Hindlimb muscle (tissue), 1 donor: ENCODE measurements at regions not wholly inside any gene's neighbourhood (a gene's known extent, or its start where the extent isn't known, plus 50 kb on each side); places are given as distances from the start of the nearest gene placed in this dataset.
A peak's percentile ranks its signal among the peaks of the same experiment; 100 is the strongest.
"Not testable (repeated sequence)": the region's sequence is repeated elsewhere in the genome, so short reads cannot be mapped to it uniquely, and the experiment has no call there.

Experiments
- DNase-seq: peaks from one replicate; pipeline ENCODE4 v3.0.0-alpha.2; 2013

DNA sequence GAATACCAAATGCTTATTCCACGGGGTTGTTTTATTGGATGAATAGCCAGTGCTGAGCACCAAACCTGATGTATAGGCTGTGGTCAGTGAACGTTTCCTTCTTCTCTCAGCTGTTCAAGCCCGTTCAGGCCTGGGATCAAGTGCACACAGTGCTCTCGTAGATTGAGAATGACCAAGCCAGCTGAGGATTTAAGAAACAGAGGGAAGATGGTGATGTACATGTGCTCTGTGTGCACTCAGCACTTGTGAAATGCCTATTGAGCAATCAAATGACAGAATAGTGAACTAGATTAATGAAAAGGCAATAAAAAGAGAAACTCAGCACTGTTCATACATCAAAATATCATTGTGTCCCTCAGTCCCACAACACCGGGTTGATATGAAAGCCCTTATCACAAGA lies 302.5 kb downstream of the BMPER start:
- no peak for DNase-seq

DNA sequence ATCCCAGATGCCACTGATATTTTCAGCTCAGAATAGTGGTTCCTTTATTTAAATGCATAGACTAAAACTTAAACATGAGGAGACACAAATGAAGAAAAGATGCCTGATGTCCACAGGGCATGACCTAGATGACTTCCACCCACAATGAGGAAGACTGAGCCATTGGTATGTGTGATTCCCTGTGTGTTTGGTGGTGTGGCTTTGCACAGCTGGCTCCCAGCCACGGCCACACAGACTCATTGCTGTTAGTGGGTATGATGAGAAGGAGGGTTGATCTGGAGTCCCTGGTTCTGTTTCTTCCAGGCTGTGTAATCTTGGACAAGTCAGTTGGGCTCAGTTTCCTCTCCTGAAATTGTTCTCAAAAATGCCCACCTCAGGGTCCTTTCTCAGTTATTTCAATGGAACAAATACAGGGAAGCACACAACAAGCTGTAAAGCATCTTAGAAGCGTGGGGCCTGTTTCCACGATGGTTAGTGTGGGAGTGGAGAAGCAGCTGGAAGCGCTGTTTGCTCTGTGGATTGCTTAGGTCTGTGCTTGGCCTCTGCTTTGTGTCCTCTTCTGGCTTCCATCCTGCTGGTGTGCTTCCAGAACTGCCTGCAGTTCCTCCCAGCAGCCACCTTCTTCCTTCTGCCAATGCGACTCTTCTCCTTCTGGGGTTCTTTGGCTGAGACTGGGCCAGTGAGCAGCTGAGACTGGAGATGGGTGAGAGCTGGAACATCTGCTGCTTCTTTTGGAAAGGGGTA lies 303.7 kb downstream of the BMPER start:
- peak; percentile 32 for DNase-seq

DNA sequence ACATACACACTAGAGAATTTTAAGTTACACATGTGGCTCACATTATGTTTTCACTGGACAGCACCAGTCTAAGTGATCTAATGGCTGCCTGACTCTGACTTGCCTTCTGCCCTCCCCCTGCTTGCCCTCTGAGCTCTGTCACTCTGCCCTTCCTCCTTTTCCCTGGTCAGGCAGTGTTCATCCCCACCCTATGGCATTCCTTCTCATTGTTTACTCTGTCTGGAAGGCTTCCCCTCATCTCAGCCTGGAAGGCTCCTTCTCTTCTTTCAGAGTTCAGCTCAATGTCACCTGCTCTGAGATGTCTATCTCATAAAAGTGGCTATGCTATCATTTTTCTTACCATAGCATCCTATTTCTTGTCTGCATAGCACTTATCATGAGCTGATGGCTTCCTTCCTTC lies 305.7 kb downstream of the BMPER start:
- DNase-seq, result no peak

DNA sequence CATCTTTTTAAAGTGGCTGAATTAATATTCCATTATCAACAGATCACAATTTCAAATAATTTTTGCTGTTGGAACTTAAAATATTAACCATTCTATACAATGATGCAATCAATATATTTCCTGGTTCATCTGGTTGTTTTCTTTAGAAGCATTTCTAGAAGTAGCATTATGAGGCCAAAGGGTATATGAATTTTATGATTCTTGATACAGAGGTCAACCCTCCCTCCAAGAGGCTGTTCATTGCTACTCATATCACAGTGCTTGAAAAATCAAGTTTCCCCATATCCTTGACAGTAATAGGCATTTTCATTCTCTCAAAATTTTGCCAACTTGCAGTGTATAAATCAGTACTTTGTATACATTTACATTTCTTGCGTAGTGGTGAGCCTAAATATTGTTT lies 312.6 kb downstream of the BMPER start:
- DNase-seq, result no peak

DNA sequence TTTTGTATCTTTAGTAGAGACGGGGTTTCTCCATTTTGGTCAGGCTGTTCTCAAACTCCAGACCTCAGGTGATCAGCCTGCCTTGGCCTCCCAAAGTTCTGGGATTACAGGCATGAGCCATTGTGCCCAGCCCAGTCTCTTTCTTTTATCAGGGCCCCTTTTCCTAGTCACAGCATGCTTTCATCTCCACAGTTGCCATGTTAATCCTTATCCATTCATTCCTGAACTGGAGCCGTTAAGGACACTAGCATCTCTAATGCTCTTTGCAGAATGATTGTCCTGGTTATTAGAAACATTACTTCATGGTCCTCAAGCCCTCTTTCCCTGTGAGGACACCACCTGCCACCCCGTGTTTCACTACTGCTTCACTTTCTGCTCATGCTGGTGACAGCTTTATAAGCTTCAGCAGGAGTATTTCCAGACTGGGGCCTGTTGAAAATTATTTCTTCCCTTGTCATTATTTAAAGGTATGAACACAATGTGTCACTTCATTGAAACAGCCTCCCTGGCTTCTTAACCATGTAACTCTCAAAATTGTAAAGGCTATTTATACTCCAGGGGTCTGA lies 313.9 kb downstream of the BMPER start:
- DNase-seq, result no peak

DNA sequence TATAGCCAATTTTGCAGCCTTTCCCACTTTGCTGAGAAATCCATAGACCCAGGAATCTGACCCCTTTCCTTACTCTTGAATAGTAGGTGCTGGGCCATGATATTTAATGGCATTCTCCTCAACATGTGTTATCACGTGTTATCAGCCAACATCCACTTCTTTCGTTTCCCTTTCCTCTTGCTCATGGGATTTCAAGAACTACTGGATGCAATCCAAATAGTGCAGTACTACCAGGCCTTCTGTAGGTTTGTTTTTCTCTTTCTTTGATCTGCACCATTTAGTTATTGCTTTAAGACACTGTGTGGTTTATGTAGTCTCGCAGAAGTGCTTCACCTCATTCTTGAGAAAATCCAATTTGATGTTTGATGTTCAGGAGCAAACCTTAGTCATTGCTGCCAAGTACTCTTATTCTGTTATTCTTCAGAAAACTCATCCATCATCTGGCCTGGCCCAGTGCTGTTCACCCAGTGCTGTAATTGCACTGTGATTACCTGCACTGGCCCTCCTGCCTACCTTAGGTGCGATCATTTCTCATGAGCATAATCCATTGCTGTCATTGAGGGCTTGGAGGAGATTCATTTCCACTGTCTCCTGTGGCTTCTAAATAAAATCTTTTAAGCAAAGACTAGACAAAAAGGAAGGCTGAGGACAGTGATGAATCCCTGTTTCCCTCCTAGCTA lies 315.3 kb downstream of the BMPER start:
- DNase-seq, result no peak

DNA sequence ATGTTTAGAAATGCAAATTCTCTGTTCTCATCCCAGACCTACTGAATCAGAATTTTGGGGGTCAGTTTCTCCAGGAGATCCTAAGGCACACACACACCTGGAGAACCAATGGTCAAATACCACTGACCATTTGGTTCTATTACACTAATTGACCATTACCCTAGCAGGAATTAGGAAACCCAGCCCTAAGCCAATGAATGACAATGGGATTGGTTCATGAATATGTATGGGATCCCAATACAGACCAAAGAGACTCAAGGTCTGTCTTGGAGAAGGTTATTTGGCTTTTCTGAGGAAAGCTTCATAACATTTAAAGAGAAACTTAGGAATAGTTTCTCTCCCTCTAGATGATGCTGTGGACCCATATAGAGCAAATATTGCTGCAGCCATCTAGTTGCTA lies 317.0 kb downstream of the BMPER start:
- no peak for DNase-seq

DNA sequence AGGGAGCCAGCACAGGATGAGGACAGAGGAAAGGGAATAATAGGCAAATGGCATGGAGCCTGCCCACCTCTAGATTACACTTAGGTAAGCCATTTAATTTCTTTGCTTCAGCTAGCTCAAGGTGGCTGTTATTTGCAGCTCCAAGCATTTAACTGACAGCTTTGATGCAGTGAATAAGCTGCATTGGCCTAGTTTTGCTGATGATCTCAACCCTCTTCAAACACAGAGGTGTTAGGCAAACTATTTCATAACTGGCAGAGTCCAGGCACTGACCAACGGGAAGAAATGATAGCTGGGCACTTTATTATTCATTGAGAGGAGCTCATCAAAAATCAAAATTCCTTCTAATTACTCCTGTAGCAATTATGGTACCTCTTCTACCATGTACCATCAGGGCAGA lies 317.4 kb downstream of the BMPER start:
- no peak for DNase-seq

DNA sequence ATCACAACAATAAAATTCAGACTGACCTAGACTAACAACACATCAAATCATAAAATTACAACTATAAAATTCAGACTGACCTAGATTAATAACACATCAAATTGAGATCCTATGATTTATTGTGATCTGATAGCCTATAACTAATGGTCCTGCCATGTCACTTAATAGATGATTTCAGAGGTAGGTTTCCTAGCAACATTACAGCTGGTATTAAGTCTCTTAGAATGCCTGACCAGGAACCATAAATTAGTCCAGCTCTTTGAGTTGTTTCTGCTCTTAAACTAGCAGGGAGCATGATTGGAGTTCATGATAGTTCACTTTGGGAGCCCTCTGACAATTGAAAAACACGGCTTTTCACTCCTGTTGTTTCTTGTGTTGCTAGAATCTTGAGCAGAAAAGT lies 318.9 kb downstream of the BMPER start:
- no peak for DNase-seq

DNA sequence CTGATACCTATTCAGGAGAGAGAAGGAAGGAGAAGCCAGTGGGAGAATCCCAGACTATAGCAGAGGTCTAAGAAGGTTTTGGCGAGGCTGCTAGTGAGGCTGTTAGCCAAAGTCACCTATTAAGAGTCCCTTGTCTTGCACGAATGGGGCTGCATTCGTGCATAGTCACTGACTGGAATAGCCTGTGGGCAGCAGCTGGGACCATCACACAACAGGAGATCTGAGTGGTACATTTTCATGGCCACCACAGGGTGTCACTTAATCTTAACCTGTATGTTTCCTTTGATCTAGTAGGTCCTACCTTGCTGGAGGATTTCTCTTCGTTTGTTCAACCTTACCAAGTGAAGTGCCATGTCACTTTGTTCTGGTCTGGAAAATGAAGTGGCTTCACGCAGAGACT lies 319.9 kb downstream of the BMPER start:
- no peak for DNase-seq

DNA sequence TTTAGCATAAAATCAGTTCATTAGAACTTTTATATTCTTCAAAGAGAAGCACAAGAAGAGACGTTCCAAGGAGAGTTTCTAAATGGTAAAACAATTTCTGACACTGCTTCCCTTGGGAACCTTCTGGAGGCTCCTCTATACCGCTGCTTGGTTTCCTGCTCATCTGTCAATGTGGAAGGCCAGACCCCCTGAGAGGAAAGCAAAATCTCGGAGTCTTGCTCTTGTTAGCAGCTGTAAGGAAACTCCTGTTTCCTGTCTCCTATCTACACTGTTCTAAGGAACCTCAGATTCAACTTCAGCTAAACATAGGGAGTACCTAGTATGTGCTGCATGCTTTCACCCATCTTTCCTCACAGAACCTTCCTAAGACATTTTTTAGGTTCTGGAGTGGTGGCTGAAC lies 322.2 kb downstream of the BMPER start:
- DNase-seq, result no peak

DNA sequence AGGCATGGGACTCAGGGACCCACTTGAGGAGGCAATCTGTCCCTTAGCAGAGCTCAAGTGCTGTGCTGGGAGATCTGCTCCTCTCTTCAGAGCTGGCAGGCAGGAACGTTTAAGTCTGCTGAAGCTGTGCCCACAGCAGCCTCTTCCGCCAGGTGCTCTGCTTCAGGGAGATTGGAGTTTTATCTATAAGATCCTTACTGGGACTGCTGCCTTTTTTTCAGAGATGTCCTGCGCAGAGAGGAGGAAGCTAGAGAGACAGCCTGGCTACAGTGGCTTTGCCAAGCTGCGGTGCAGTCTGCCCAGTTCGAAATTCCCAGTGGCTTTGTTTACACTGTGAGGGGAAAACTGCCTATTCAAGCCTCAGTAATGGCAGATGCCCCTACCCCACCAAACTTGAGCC lies 329.8 kb downstream of the BMPER start:
- DNase-seq, result not testable (repeated sequence)

DNA sequence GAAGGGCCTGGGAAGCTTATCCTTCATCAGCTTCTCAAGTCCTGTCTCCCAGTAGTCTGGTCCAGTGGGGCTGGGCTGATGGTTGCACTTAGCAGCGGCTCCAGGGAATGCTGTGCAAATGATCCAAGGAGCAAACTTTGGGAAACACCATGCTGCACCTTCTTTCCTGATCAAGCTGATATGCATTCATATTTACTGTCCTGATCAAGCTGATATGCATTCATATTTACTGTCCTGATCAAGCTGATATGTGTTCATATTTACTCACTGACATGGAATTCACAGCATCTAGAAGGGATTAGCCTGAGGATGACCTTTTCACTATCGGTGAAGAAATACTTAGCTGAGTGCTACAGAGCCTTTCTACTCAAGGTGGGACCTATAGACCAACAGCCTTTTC lies 330.7 kb downstream of the BMPER start:
- DNase-seq, result no peak

DNA sequence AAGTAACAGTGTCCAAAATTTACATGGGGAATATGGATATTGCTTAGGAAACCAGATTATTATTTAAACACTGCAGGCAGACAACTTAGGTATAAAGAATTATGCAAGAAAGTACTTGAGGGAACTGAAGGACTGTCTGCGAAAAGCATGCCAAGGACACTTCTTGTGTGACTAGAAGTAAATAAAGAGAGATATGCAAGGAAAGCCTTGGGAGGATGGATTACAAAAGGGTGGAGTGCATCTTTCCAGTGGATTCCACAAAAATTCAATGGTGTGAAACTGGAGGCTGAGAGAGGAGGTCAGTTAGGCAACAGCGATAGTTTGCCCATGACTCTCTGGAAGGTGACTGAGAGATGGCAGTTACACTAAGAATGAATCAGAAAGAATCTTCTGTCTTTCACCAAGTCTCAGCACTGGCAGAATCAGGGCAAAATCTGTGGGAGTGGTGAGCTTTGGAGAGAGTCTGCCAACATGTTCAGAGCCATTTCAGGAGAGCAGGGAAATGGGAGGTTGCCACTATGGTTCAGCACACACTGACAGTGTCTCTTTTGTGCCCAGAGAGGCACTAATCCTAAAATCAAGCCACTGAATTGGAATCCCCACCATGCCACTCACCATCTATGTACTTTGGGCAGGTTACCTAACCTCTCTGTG lies 331.6 kb downstream of the BMPER start:
- no peak for DNase-seq

DNA sequence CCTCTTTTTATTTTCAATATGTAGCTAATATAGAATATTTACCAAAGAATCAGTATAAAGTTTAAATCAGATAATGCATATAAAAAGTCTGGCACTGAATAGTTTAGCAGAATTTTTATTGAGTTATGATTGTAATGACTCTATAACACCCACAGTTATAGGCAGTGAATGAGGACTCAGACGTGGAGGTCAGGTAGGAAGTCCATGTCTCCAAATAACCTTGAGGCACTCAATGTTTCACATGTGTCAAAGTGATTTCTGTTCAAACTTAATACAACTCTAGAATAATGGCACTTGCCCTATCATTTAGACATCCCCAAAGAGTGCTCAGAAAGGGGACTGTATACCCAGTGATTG lies 332.1 kb downstream of the BMPER start:
- no peak for DNase-seq

DNA sequence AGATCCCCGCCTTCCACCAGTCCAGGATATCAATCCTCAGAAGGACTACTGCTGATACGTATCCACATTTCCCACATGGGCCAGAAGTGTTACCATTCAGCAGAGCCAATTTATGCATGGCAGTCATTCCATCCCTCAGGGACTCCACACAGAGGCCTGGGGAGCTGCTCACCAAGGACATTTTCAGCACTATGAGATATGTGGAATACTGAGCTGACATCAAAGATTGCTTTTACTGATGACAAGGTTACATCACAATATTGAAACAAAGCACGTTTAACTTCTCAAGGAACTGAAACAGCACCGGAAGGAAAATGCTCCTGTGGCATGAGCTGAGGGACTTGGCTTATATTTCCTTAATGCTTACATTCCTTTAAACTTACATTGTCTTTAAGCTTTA lies 335.1 kb downstream of the BMPER start:
- DNase-seq, result no peak

DNA sequence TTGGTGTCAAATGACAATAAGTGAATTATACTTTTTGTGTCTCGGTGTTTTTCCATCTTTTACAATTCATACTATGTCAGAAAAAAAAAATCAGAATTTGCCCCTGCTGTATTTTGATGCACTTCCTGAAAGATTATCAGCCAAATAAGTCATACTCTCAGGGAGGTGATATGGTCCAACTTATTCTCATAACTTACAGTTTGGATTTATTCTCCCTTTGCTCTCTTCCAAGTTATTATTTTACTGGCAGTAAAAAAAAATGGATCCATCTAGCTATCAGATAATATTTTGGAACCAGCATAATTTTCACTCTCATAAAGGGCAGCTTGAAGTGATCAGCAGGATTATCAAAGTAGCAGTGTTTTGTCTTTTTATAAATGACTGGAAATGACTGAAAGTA lies 337.1 kb downstream of the BMPER start:
- DNase-seq, result no peak

DNA sequence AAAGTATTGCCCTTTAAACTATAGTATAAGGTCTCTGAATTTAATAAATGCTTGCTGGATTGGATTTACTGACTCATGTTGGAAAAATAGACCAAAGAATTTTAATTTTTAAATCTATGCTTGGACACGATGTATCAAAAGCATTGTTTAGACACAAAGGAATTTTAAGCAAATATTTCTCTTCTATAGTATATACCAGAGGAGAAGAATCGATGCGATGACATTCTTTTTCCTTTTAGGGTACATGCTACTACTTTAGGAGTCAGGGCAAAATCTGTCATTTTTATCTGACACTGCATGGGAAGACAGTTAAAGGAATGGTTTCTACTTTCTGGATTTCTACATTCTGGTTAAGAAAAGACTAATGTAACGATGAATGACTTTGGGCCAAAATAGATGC lies 339.9 kb downstream of the BMPER start:
- no peak for DNase-seq

DNA sequence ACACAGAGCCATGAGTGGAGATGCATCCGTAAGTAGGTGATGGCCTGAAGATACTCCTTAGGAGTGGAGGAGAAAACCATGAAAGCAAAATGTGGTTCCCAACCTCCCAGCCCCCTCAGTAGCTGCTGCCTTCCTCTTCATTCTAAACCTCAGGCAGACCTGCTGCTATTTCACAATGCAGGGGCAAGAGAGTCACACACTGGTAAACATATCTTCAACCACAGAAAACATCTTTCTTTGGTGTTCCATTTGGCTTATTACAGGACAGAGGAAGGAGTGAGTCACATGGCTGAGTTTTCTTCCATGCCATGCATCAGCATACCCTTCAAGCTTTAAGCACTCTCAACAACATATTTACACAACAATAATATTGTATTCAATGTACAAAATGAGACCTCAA lies 342.1 kb downstream of the BMPER start:
- no peak for DNase-seq

DNA sequence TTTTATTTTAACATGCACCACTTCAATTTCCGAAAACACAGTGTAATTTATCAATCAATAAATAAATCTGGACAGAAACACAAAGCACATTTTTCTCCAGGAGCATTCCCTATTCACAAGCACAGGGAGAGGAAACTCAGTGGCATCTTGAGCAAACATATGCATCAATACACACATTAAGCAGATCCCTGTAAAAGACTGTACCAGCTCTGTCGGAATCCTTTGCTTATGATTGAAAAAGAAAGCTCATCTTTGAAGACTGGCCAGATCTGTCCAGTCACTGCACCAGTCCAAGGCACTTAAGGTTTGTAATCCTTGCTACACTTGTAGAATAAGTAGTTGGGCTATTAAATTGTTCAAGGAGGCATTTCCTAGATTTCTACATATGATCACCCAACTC lies 343.9 kb downstream of the BMPER start:
- no peak for DNase-seq

DNA sequence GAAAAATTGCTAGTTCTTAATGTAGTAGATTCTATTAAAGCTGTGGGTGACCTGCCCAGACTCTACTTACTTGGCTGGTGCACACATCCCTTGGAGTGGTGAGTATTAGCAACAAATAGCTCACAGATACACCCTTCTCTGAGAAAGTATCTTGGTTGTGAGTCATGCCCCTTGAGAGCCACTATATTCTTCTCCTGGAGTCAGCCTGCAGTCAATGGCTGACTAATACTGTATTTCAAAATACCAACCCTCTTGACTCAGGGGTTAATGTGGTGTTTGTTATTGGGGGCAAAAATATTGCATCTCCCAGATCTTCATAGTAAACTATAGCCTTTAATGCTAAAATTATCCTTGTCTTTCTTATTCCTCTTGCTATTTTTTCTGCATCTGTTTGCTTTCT lies 354.9 kb downstream of the BMPER start:
- DNase-seq, result peak; percentile 38

DNA sequence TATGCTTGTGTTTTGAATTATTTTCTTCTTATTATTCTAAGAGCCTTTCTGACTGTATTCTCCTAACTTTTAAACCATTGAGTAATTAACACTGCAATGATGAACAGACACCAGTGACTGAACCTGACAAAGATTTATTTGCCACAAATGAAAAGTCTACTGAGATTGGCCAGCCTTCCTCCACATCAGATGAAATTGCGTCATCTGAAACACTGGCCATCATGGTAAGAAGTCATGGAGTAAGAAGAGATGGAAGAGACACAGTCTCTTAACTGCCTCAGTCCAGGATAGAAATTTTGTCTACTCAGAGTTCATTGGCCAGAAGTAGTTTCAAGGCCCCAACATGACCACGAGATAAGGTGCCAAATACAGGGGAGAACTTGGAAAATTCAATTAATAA lies 357.8 kb downstream of the BMPER start:
- DNase-seq, result no peak

DNA sequence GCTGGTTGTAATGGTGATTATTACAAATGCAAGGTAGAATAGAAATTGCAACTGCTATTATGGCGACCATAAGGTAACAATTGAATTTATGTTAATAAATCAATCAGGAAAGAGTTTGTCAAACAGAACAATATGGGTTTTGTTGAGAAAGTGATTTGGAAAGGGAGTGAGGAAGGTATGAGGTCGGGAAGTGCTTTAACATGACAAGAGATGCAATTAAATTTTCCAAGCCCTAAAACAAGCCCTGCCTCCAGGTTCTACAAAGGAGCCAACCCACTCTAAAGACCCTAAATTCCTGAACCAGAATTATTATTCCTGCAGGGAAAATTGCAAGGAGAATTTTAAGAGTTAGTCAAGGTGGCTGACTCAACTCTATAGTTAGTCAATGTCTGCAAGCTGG lies 363.7 kb downstream of the BMPER start:
- no peak for DNase-seq

DNA sequence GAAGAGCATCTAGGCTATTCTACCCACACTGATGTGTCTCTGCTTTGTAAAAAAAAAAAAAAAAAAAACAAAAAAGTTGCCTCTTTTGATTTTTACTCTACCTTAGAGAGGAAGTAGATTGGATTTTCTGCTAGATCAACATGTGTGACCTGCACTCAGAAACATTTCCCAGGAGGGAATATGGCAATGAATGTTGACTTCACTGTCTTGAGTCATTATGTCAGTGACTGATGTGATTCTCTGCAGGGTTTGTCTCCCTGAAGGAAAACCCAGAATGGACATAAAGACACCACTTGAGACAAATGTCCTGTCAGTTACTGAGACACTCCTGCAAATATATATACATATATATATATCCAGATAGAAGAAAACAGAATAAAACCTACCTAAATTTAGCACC lies 370.3 kb downstream of the BMPER start:
- no peak for DNase-seq
